HepG2 (cell line): ENCODE measurements at regions not wholly inside any gene's neighbourhood (a gene's known extent, or its start where the extent isn't known, plus 50 kb on each side); places are given as distances from the start of the nearest gene placed in this dataset.

Source experiments
- ATAC-seq: fragments of 200-7000 bp; cut with Tn5 transposase; 3 replicates; pipeline ENCODE4 v1.9.1; 2020; ENCODE audit warnings: mild to moderate bottlenecking, moderate library complexity
- BruUV-seq: library from RNA; stranded (reverse); fragments of 400-500 nt; replicated peaks from 2 replicates; lab custom pipeline; 2021; lab: Mats Ljungman, UMichigan
- CTCF ChIA-PET: fragments of 300-600 bp; formaldehyde crosslinking; extraction: SDS; loops from one replicate; lab custom pipeline; 2021; ENCODE audit warnings: low total read pairs, inconsistent platforms, low intra/inter-chr PET ratio; lab: Yijun Ruan, JAX
- POLR2A ChIA-PET: fragments of 350-600 bp; sonication (Branson Sonifier 250); formaldehyde crosslinking; loops from one replicate; lab custom pipeline; 2020; ENCODE audit warnings: antibody characterized with exemption, inconsistent platforms; lab: Yijun Ruan, JAX
- DNase-seq: peaks from one replicate; pipeline ENCODE4 v3.0.0-alpha.2; 2015; ENCODE audit warnings: low spot score
- FAIRE-seq: peaks from 3 replicates; lab custom pipeline; 2011; peaks lifted over from hg19 to GRCh38; lab: Jason Lieb, UNC
- H2AFZ ChIP-seq: one replicate; pipeline ENCODE4 v1.6.1; 2011; ENCODE audit warnings: low read length, inconsistent platforms
- H3K27ac ChIP-seq: fragments of 300-600 bp; 3 replicates; pipeline ENCODE4 v1.8.0; 2011; ENCODE audit warnings: mixed run types, mild to moderate bottlenecking, mixed read lengths, low read length, inconsistent platforms; ENCODE audit not compliant: insufficient read depth; ENCODE audit errors: extremely low read length
- H3K27me3 ChIP-seq, 2 experiments: fragments of 200-600 bp in 1 of 2; 2 replicates in 1 of 2; 3 replicates in 1 of 2; pipeline versions ENCODE4 v1.6.0 to v1.8.0; 2011; ENCODE audit warnings: low read length in 2 of 2, mild to moderate bottlenecking in 2 of 2, moderate library complexity in 2 of 2, inconsistent platforms in 1 of 2; ENCODE audit not compliant: insufficient read depth in 2 of 2, control insufficient read depth in 1 of 2
- H3K36me3 ChIP-seq, 2 experiments: fragments of 200-600 bp in 1 of 2; replicated peaks in 1 of 2; 2 replicates in 1 of 2; 3 replicates in 1 of 2; pipeline versions ENCODE4 v1.5.1 to v1.8.0; 2011; ENCODE audit warnings: low read length in 2 of 2, inconsistent platforms in 1 of 2; ENCODE audit not compliant: insufficient read depth in 2 of 2, control insufficient read depth in 1 of 2
- H3K4me1 ChIP-seq: 2 replicates; pipeline ENCODE4 v1.5.1; 2012; ENCODE audit warnings: low read length, inconsistent platforms; ENCODE audit not compliant: insufficient read depth
- H3K4me2 ChIP-seq: 2 replicates; pipeline ENCODE4 v1.6.0; 2011; ENCODE audit warnings: low read depth, low read length, inconsistent platforms
- H3K4me3 ChIP-seq, 3 experiments: fragments of 200-600 bp in 1 of 3; sonication (generic), shearing (Covaris generic) in 1 of 3; replicated peaks in 1 of 3; 2 replicates each; pipeline ENCODE4 v1.5.1; 2011 to 2016; ENCODE audit warnings: low read length in 3 of 3, inconsistent platforms in 2 of 3, low read depth in 2 of 3, mild to moderate bottlenecking in 2 of 3, control low read depth in 1 of 3, mixed read lengths in 1 of 3; ENCODE audit not compliant: insufficient read depth in 1 of 3
- H3K79me2 ChIP-seq: one replicate; pipeline ENCODE4 v1.6.1; 2011; ENCODE audit warnings: low read length, inconsistent platforms; ENCODE audit not compliant: insufficient read depth
- H3K9ac ChIP-seq: 2 replicates; pipeline ENCODE4 v1.6.0; 2011; ENCODE audit warnings: mild to moderate bottlenecking, low read depth, low read length, inconsistent platforms; ENCODE audit not compliant: insufficient read depth
- H3K9me3 ChIP-seq: 2 replicates; pipeline ENCODE4 v1.5.1; 2012; ENCODE audit warnings: mild to moderate bottlenecking, low read length
- H4K20me1 ChIP-seq: 2 replicates; pipeline ENCODE4 v1.6.0; 2011; ENCODE audit warnings: inconsistent platforms, mild to moderate bottlenecking, low read length, moderate library complexity; ENCODE audit not compliant: insufficient read depth
- HMG20B ChIP-seq: conservative IDR thresholded peaks from 2 replicates; pipeline ENCODE4 v1.6.1; 2016; ENCODE audit warnings: missing genetic modification reagents, missing compliant biosample characterization
- NFATC3 ChIP-seq: sonication (generic); formaldehyde crosslinking; IDR thresholded peaks from 2 replicates; pipeline ENCODE4 v1.5.1; 2020; ENCODE audit warnings: mild to moderate bottlenecking, missing genetic modification reagents
- REL ChIP-seq: sonication (generic); formaldehyde crosslinking; conservative IDR thresholded peaks from 2 replicates; pipeline ENCODE4 v1.8.0; 2022; ENCODE audit warnings: mild to moderate bottlenecking, missing genetic modification reagents, moderate library complexity
- RFX3 ChIP-seq: IDR thresholded peaks from 2 replicates; pipeline ENCODE4 v1.6.1; 2016; ENCODE audit warnings: missing biosample characterization, missing genetic modification reagents
- TAF1 ChIP-seq: sonication (generic); formaldehyde crosslinking; IDR thresholded peaks from 2 replicates; pipeline ENCODE4 v1.4.0; 2020; ENCODE audit warnings: missing genetic modification reagents
- TCF7L2 ChIP-seq: IDR thresholded peaks from 2 replicates; pipeline ENCODE4 v1.6.1; 2011; ENCODE audit warnings: mild to moderate bottlenecking, low read depth, low read length, moderate library complexity
- ZMYM2 ChIP-seq: sonication (generic); formaldehyde crosslinking; IDR thresholded peaks from 2 replicates; pipeline ENCODE4 v1.8.0; 2022; ENCODE audit warnings: mild to moderate bottlenecking, missing genetic modification reagents
- ZNF644 ChIP-seq: IDR thresholded peaks from 2 replicates; pipeline ENCODE4 v1.6.1; 2016; ENCODE audit warnings: low read depth
- WGBS: methylation state at CpG from one replicate; pipeline ENCODE4 v1.1.6; 2017; ENCODE audit warnings: low lambda C conversion rate; 5-methylcytosine and 5-hydroxymethylcytosine counted together
- in situ Hi-C: cut with HindIII; loops from 2 replicates; pipeline ENCODE4 v1.10.0; 2017; ENCODE audit warnings: low pct_unique_long_range_greater_than_20kb; ENCODE audit not compliant: extremely low pct_ligation_motif_present
- intact Hi-C: fragments of 100-400 bp; cut with micrococcal nuclease; formaldehyde crosslinking; loops from one replicate; pipeline ENCODE4 v1.10.0; 2022; ENCODE audit not compliant: unreplicated experiment

- no peak for FAIRE-seq
- Histone ChIP-seq H3K4me1 (no peaks in the 10 kb centered on the region), H3K36me3 (no peaks in the 10 kb centered on the region), H2AFZ (no peak overlapping the region), H3K9me3 (no peaks in the 10 kb centered on the region), H3K9ac (no peak overlapping the region), H3K4me3 (no peak overlapping the region), H3K27ac (no peak overlapping the region), H3K27me3 (peaks cover 0 to 4% of the 10 kb centered on the region in 2 experiments; a peak in 1 of 5 replicates), H4K20me1 (no peaks in the 10 kb centered on the region), H3K79me2 (no peaks in the 10 kb centered on the region), H3K4me2 (no peak overlapping the region)
- no peak for DNase-seq
- no peak for ATAC-seq
- ChIA-PET CTCF (no interaction called here), POLR2A (no interaction called here)
- intact Hi-C loops (no loop called here), in situ Hi-C loops (no loop called here)
- TF ChIP-seq ZMYM2 (no peak), TAF1 (CRISPR knock-in tag) (no peak), NFATC3 (CRISPR knock-in tag) (no peak), HMG20B (CRISPR knock-in tag) (no peak), ZNF644 (no peak), RFX3 (no peak)
- 17% methylated on average over 7 of the region's 7 CpGs for WGBS
- no TSS peak for BruUV-seq
Measured at GRCh38 chr5:175351126-175351525, 92.9 kb downstream of the DRD1 start.

GRCh38 chr5:175347931-175348330, 96.1 kb downstream of the DRD1 start:
- ATAC-seq = no peak
- H2AFZ ChIP-seq = no peak overlapping the region
- no peak overlapping the region for H3K27ac ChIP-seq
- peaks cover 12% of the 10 kb centered on the region for H3K4me1 ChIP-seq
- CTCF ChIA-PET = no interaction called here
- no peak for TF ChIP-seq TCF7L2
- TF ChIP-seq REL (CRISPR knock-in tag) = no peak
- no peak for FAIRE-seq
- no peak for DNase-seq
- no peaks in the 10 kb centered on the region for H3K36me3 ChIP-seq
- POLR2A ChIA-PET = no interaction called here
- H4K20me1 ChIP-seq = no peaks in the 10 kb centered on the region
- WGBS = 18% methylated on average over 1 of the region's 1 CpG
- H3K27me3 ChIP-seq = no peaks in the 10 kb centered on the region
- H3K9ac ChIP-seq = no peak overlapping the region
- in situ Hi-C loops (no loop called here), intact Hi-C loops (no loop called here)
- no TSS peak for BruUV-seq
- H3K9me3 ChIP-seq = no peaks in the 10 kb centered on the region
- H3K4me3 ChIP-seq = no peak overlapping the region
- no peaks in the 10 kb centered on the region for H3K79me2 ChIP-seq
- H3K4me2 ChIP-seq = no peak overlapping the region
